GM23338 (cell line): ENCODE measurements at regions not wholly inside any gene's neighbourhood (a gene's known extent, or its start where the extent isn't known, plus 50 kb on each side); places are given as distances from the start of the nearest gene placed in this dataset.

Source experiments
- ATAC-seq: fragments of 200-7000 bp; cut with Tn5 transposase; 3 replicates; pipeline ENCODE4 v1.9.1; 2020
- DNase-seq: peaks from one replicate; pipeline ENCODE4 v3.0.0-alpha.2; 2015; ENCODE audit warnings: low spot score
- H2AFZ ChIP-seq: fragments of 200-600 bp; sonication (generic); 2 replicates; pipeline ENCODE4 v1.8.0; 2016; ENCODE audit warnings: antibody characterized with exemption, mild to moderate bottlenecking, moderate library complexity
- H3F3A ChIP-seq: fragments of 200-600 bp; sonication (generic); replicated peaks from 2 replicates; pipeline ENCODE4 v1.8.0; 2017; ENCODE audit warnings: antibody characterized with exemption, mixed run types, low read depth
- H3K27ac ChIP-seq: fragments of 200-600 bp; sonication (generic); 2 replicates; pipeline ENCODE4 v1.6.1; 2016; ENCODE audit warnings: low read depth
- H3K27me3 ChIP-seq: fragments of 200-600 bp; sonication (generic); 2 replicates; pipeline ENCODE4 v1.8.0; 2016; ENCODE audit warnings: mild to moderate bottlenecking, mixed run types, moderate library complexity; ENCODE audit not compliant: insufficient read depth
- H3K36me3 ChIP-seq: fragments of 200-600 bp; sonication (generic); 2 replicates; pipeline ENCODE4 v1.8.0; 2016; ENCODE audit warnings: mild to moderate bottlenecking; ENCODE audit not compliant: insufficient read depth
- H3K4me1 ChIP-seq: fragments of 200-600 bp; sonication (generic); 2 replicates; pipeline ENCODE4 v1.8.0; 2016; ENCODE audit warnings: mild to moderate bottlenecking, moderate library complexity; ENCODE audit not compliant: insufficient read depth
- H3K4me2 ChIP-seq: fragments of 200-600 bp; sonication (generic); 2 replicates; pipeline ENCODE4 v1.7.1; 2017; ENCODE audit warnings: mixed run types
- H3K4me3 ChIP-seq: fragments of 200-600 bp; sonication (generic); 2 replicates; pipeline ENCODE4 v1.6.1; 2016; ENCODE audit warnings: mixed run types
- H3K79me2 ChIP-seq: fragments of 200-600 bp; sonication (generic); replicated peaks from 2 replicates; pipeline ENCODE4 v1.8.0; 2017; ENCODE audit warnings: mild to moderate bottlenecking; ENCODE audit not compliant: insufficient read depth
- H3K9me2 ChIP-seq: fragments of 200-600 bp; sonication (generic); 2 replicates; pipeline ENCODE4 v1.8.0; 2017; ENCODE audit not compliant: insufficient read depth
- H4K20me1 ChIP-seq: fragments of 200-600 bp; sonication (generic); replicated peaks from 2 replicates; pipeline ENCODE4 v1.8.0; 2017; ENCODE audit warnings: mild to moderate bottlenecking; ENCODE audit not compliant: insufficient read depth
- H3K27ac Mint-ChIP-seq: 2 replicates; pipeline ENCODE4 v1.8.0; 2020; ENCODE audit warnings: inconsistent platforms, mild to moderate bottlenecking, moderate library complexity, mixed read lengths
- H3K27me3 Mint-ChIP-seq: 3 replicates; pipeline ENCODE4 v1.8.0; 2022; ENCODE audit warnings: low read depth, mild to moderate bottlenecking, moderate library complexity, mixed read lengths, inconsistent platforms; ENCODE audit not compliant: insufficient read depth, poor library complexity
- H3K36me3 Mint-ChIP-seq: 3 replicates; pipeline ENCODE4 v1.8.0; 2021; ENCODE audit warnings: low read depth, mild to moderate bottlenecking, inconsistent platforms, moderate library complexity, mixed read lengths
- H3K4me1 Mint-ChIP-seq: 3 replicates; pipeline ENCODE4 v1.8.0; 2020; ENCODE audit warnings: mild to moderate bottlenecking, inconsistent platforms, mixed read lengths
- H3K4me3 Mint-ChIP-seq: 3 replicates; pipeline ENCODE4 v1.8.0; 2021; ENCODE audit warnings: moderate library complexity, mild to moderate bottlenecking, inconsistent platforms, mixed read lengths
- H3K9me3 Mint-ChIP-seq: 3 replicates; pipeline ENCODE4 v1.8.0; 2020; ENCODE audit warnings: moderate library complexity, mild to moderate bottlenecking, inconsistent platforms, mixed read lengths
- EZH2 ChIP-seq: fragments of 200-600 bp; sonication (generic); IDR thresholded peaks from one replicate; pipeline ENCODE4 v1.8.0; 2017; ENCODE audit warnings: antibody characterized with exemption, mild to moderate bottlenecking, low read depth; ENCODE audit not compliant: unreplicated experiment
- JUNB ChIP-seq: IDR thresholded peaks from one replicate; pipeline ENCODE4 v1.6.1; 2016; ENCODE audit warnings: antibody characterized with exemption; ENCODE audit not compliant: unreplicated experiment
- NANOG ChIP-seq: IDR thresholded peaks from 2 replicates; pipeline ENCODE4 v1.6.1; 2016; ENCODE audit warnings: antibody characterized with exemption, borderline replicate concordance
- POLR2AphosphoS5 ChIP-seq: IDR thresholded peaks from 2 replicates; pipeline ENCODE4 v1.6.1; 2016; ENCODE audit warnings: antibody characterized with exemption, low read depth
- ZNF331 ChIP-seq: fragments of 250-450 bp; sonication (Bioruptor Pico); IDR thresholded peaks from 2 replicates; pipeline ENCODE4 v1.5.0; 2020; ENCODE audit warnings: low read depth, mild to moderate bottlenecking, moderate library complexity
- TF ChIP-seq, protein P1 (sequence below): IDR thresholded peaks from one replicate; pipeline ENCODE4 v1.6.1; 2018; ENCODE audit warnings: antibody characterized with exemption; ENCODE audit not compliant: unreplicated experiment
- TF ChIP-seq, protein P2 (sequence below): IDR thresholded peaks from 2 replicates; pipeline ENCODE4 v1.6.1; 2016; ENCODE audit warnings: antibody characterized with exemption
- TF ChIP-seq, protein P3 (sequence below): fragments of 250-450 bp; sonication (Bioruptor Pico); IDR thresholded peaks from 2 replicates; pipeline ENCODE4 v1.5.0; 2020; ENCODE audit warnings: mild to moderate bottlenecking, moderate library complexity

DNA sequence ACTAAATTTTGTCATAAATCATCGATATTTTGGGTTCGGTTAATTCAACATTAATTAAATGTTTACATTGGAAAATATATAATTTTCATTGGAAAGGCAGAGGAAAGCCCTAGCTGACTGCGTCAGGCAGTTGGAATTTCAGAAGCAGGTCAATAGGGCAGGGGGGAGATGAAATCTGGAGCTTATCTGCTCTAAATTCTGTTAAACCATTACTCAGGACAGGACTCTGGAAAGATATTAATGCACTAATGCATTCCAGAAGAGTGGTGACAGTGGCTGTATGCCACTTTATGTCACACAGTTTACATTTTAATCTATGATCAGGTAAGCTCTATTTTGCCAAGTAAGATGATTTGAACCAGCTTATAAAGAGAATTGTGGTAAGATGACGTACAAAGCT lies 153.0 kb upstream of the B3GALT2 start:
- H3K79me2 ChIP-seq, result no peaks in the 10 kb centered on the region
- H3K4me1 ChIP-seq, result no peaks in the 10 kb centered on the region
- ATAC-seq (no peak), DNase-seq (no peak)
- Mint-ChIP-seq H3K4me1 (peaks cover 2% of the 10 kb centered on the region; the same call in 1 of the 3 replicates), H3K36me3 (no peaks in the 10 kb centered on the region), H3K27ac (no peak overlapping the region), H3K9me3 (no peaks in the 10 kb centered on the region), H3K27me3 (no peaks in the 10 kb centered on the region), H3K4me3 (no peak overlapping the region)
- H3K27ac ChIP-seq, result no peak overlapping the region
- no peaks in the 10 kb centered on the region for H3K36me3 ChIP-seq
- H3K4me2 ChIP-seq, result no peak overlapping the region
- H3K9me2 ChIP-seq, result no peaks in the 10 kb centered on the region; the same call in 1 of the 2 replicates
- no peaks in the 10 kb centered on the region for H4K20me1 ChIP-seq
- H2AFZ ChIP-seq, result no peak overlapping the region
- no peak overlapping the region for H3K4me3 ChIP-seq
- TF ChIP-seq NANOG (no peak), POLR2AphosphoS5 (no peak), ZNF331 (CRISPR knock-in tag) (no peak), JUNB (no peak), EZH2 (no peak)
- TF ChIP-seq, protein P1, sequence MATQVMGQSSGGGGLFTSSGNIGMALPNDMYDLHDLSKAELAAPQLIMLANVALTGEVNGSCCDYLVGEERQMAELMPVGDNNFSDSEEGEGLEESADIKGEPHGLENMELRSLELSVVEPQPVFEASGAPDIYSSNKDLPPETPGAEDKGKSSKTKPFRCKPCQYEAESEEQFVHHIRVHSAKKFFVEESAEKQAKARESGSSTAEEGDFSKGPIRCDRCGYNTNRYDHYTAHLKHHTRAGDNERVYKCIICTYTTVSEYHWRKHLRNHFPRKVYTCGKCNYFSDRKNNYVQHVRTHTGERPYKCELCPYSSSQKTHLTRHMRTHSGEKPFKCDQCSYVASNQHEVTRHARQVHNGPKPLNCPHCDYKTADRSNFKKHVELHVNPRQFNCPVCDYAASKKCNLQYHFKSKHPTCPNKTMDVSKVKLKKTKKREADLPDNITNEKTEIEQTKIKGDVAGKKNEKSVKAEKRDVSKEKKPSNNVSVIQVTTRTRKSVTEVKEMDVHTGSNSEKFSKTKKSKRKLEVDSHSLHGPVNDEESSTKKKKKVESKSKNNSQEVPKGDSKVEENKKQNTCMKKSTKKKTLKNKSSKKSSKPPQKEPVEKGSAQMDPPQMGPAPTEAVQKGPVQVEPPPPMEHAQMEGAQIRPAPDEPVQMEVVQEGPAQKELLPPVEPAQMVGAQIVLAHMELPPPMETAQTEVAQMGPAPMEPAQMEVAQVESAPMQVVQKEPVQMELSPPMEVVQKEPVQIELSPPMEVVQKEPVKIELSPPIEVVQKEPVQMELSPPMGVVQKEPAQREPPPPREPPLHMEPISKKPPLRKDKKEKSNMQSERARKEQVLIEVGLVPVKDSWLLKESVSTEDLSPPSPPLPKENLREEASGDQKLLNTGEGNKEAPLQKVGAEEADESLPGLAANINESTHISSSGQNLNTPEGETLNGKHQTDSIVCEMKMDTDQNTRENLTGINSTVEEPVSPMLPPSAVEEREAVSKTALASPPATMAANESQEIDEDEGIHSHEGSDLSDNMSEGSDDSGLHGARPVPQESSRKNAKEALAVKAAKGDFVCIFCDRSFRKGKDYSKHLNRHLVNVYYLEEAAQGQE, result no peak
- TF ChIP-seq, protein P2, sequence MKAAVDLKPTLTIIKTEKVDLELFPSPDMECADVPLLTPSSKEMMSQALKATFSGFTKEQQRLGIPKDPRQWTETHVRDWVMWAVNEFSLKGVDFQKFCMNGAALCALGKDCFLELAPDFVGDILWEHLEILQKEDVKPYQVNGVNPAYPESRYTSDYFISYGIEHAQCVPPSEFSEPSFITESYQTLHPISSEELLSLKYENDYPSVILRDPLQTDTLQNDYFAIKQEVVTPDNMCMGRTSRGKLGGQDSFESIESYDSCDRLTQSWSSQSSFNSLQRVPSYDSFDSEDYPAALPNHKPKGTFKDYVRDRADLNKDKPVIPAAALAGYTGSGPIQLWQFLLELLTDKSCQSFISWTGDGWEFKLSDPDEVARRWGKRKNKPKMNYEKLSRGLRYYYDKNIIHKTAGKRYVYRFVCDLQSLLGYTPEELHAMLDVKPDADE, result no peak
- TF ChIP-seq, protein P3, sequence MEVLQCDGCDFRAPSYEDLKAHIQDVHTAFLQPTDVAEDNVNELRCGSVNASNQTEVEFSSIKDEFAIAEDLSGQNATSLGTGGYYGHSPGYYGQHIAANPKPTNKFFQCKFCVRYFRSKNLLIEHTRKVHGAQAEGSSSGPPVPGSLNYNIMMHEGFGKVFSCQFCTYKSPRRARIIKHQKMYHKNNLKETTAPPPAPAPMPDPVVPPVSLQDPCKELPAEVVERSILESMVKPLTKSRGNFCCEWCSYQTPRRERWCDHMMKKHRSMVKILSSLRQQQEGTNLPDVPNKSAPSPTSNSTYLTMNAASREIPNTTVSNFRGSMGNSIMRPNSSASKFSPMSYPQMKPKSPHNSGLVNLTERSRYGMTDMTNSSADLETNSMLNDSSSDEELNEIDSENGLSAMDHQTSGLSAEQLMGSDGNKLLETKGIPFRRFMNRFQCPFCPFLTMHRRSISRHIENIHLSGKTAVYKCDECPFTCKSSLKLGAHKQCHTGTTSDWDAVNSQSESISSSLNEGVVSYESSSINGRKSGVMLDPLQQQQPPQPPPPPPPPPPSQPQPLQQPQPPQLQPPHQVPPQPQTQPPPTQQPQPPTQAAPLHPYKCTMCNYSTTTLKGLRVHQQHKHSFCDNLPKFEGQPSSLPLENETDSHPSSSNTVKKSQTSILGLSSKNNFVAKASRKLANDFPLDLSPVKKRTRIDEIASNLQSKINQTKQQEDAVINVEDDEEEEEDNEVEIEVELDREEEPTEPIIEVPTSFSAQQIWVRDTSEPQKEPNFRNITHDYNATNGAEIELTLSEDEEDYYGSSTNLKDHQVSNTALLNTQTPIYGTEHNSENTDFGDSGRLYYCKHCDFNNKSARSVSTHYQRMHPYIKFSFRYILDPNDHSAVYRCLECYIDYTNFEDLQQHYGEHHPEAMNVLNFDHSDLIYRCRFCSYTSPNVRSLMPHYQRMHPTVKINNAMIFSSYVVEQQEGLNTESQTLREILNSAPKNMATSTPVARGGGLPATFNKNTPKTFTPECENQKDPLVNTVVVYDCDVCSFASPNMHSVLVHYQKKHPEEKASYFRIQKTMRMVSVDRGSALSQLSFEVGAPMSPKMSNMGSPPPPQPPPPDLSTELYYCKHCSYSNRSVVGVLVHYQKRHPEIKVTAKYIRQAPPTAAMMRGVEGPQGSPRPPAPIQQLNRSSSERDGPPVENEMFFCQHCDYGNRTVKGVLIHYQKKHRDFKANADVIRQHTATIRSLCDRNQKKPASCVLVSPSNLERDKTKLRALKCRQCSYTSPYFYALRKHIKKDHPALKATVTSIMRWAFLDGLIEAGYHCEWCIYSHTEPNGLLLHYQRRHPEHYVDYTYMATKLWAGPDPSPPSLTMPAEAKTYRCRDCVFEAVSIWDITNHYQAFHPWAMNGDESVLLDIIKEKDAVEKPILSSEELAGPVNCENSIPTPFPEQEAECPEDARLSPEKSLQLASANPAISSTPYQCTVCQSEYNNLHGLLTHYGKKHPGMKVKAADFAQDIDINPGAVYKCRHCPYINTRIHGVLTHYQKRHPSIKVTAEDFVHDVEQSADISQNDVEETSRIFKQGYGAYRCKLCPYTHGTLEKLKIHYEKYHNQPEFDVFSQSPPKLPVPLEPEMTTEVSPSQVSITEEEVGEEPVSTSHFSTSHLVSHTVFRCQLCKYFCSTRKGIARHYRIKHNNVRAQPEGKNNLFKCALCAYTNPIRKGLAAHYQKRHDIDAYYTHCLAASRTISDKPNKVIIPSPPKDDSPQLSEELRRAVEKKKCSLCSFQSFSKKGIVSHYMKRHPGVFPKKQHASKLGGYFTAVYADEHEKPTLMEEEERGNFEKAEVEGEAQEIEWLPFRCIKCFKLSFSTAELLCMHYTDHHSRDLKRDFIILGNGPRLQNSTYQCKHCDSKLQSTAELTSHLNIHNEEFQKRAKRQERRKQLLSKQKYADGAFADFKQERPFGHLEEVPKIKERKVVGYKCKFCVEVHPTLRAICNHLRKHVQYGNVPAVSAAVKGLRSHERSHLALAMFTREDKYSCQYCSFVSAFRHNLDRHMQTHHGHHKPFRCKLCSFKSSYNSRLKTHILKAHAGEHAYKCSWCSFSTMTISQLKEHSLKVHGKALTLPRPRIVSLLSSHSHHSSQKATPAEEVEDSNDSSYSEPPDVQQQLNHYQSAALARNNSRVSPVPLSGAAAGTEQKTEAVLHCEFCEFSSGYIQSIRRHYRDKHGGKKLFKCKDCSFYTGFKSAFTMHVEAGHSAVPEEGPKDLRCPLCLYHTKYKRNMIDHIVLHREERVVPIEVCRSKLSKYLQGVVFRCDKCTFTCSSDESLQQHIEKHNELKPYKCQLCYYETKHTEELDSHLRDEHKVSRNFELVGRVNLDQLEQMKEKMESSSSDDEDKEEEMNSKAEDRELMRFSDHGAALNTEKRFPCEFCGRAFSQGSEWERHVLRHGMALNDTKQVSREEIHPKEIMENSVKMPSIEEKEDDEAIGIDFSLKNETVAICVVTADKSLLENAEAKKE (CRISPR knock-in tag), result no peak
- no peaks in the 10 kb centered on the region for H3K27me3 ChIP-seq
- no peaks in the 10 kb centered on the region for H3F3A ChIP-seq
